Stimulated activated CD4-positive, alpha-beta T cell treated with anti-CD3 and anti-CD28 coated beads, Interleukin-4, amount 100 ng/mL, for 24 hours (primary cell): ENCODE measurements at regions not wholly inside any gene's neighbourhood (a gene's known extent, or its start where the extent isn't known, plus 50 kb on each side); places are given as distances from the start of the nearest gene placed in this dataset.

ENCODE experiments used
- DNase-seq: peaks from one replicate; pipeline ENCODE4 v3.0.0-alpha.2; 2020

GRCh38 chr5:166373817-166374216 lies 1917.6 kb upstream of the WWC1 start:
- no peak for DNase-seq

- no peak for DNase-seq
These were observed 1913.7 kb upstream of the WWC1 start for GRCh38 chr5:166377756-166378155.

GRCh38 chr5:166379517-166379916 lies 1911.9 kb upstream of the WWC1 start:
- no peak for DNase-seq

- no peak for DNase-seq
These were observed 1909.4 kb upstream of the WWC1 start for GRCh38 chr5:166382031-166382430.

GRCh38 chr5:166398131-166398530 lies 1893.3 kb upstream of the WWC1 start:
- DNase-seq: no peak

GRCh38 chr5:166399781-166400180 lies 1891.7 kb upstream of the WWC1 start:
- DNase-seq: no peak

- DNase-seq: no peak
These were observed 1890.1 kb upstream of the WWC1 start for GRCh38 chr5:166401391-166401790.

GRCh38 chr5:166412191-166412590 lies 1879.3 kb upstream of the WWC1 start:
- no peak for DNase-seq

GRCh38 chr5:166427211-166427610 lies 1864.2 kb upstream of the WWC1 start:
- DNase-seq: no peak

GRCh38 chr5:166428264-166428803 lies 1863.1 kb upstream of the WWC1 start:
- DNase-seq: no peak

- DNase-seq: no peak
These were observed 1860.7 kb upstream of the WWC1 start for GRCh38 chr5:166430491-166431319.

- no peak for DNase-seq
These were observed 1860.0 kb upstream of the WWC1 start for GRCh38 chr5:166431456-166431855.

- no peak for DNase-seq
These were observed 1857.8 kb upstream of the WWC1 start for GRCh38 chr5:166433679-166434078.

- DNase-seq: no peak
These were observed 1854.6 kb upstream of the WWC1 start for GRCh38 chr5:166436872-166437271.

- no peak for DNase-seq
These were observed 1805.1 kb upstream of the WWC1 start for GRCh38 chr5:166486348-166486747.

- no peak for DNase-seq
These were observed 1802.9 kb upstream of the WWC1 start for GRCh38 chr5:166488560-166488959.

- DNase-seq: no peak
These were observed 1798.4 kb upstream of the WWC1 start for GRCh38 chr5:166493040-166493439.

GRCh38 chr5:166493612-166494011 lies 1797.8 kb upstream of the WWC1 start:
- no peak for DNase-seq

GRCh38 chr5:166497496-166498104 lies 1793.8 kb upstream of the WWC1 start:
- DNase-seq: no peak

- no peak for DNase-seq
These were observed 1791.8 kb upstream of the WWC1 start for GRCh38 chr5:166499447-166500240.

- no peak for DNase-seq
These were observed 1787.9 kb upstream of the WWC1 start for GRCh38 chr5:166503506-166503905.

GRCh38 chr5:166505067-166505466 lies 1786.4 kb upstream of the WWC1 start:
- no peak for DNase-seq

GRCh38 chr5:166505544-166505943 lies 1785.9 kb upstream of the WWC1 start:
- no peak for DNase-seq
